Stimulated activated naive CD4-positive, alpha-beta T cell treated with Interleukin-2 at 50 U/mL for 16 hours (primary cell): ENCODE measurements at regions not wholly inside any gene's neighbourhood (a gene's known extent, or its start where the extent isn't known, plus 50 kb on each side); places are given as distances from the start of the nearest gene placed in this dataset.

Source experiments
- DNase-seq: peaks from one replicate; lab custom pipeline; 2025; lab: John Stamatoyannopoulos, UW

DNA sequence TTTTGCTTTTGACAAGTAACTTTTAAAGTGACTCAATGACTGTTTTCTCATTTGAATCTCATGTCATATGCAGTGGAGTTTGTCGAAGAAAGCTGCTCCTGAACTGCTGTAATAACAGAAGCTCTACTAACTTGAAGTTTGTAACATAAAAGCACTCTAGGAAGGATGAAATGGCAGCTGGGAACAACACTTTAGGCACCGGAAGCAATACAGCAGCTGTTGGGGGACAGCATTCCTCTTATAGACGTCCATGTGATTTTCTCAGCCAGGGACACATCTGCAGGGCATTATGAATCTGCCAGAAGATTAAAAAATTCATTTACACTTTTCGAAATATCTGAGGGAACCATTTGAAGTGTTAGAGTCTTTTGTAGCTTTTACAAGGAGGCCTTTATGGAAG is 1035.8 kb downstream of the ADGRL3 start:
- DNase-seq = no peak

DNA sequence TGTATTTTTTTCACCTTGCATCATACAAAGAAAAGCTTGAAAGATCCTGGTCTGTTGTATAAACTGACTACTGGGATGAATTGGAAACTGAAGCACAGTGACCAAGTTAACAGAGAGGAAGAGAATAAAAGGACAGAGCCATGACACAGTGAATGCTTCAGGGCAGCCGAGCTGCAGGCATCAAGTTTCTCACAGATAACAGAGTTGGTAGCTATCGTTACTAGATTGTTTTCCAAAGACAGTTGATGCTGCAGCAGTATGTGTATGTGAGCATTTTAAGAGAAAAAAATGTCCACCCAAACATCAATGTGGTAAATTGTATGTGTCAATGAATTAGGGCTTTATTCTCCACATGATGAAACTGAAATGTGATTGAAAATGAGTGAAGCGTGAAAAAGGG is 1032.7 kb downstream of the ADGRL3 start:
- DNase-seq = no peak

DNA sequence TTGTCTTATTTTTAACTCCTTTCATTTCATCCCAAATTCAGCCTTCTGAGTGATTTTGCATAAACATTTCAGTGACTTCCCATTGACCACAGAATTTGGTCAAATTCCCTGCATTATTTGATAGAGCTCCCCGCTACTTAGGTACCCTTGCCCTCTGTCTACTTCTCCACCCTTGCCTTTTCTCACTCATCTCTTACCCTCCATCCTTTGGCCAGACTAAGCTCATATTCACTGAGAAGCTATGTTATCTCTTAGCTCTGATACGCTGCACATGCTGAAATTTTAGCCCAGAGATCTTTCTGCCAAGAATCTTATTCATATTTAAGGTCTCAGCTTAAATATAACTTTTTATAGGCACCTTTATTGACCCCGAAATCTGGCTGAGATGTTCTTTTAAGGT is 1031.9 kb downstream of the ADGRL3 start:
- no peak for DNase-seq

DNA sequence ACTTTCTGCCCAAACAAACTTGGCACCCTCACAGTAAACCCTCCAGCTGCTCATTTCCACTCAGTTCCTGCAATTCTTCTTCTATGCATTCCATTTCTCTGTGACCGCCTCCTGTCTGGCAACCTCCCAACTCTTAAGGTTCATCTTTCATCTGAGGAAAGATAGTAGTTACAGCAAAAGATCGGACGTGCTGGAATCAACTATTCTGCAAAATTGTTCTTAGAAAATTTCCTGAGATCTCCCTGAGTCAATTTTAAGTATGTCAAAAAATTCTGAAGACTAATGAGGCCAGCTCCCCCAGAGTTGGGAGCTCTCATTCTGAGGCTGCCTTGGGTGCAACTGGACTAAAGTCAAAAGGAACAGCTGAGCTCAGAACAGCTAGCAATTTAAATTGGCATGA is 1026.0 kb downstream of the ADGRL3 start:
- DNase-seq = no peak

DNA sequence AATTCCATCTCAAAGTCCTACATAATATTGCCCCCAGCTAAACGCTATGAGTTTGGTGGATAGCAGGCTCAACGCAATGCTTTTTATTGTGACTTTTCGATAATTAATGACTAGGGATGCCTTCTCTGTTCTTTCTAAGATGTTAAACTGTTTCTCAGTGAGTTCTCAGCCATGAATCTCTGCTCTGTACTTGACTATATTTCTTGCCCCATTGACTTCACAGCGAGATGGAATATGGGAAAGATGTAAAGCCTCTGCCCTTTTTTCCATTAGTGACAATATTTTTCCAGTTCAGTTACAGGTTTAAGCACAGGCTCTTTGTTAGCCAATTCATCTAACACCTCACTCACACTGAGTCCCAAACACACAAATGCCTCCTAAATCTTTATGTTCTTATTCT is 1022.0 kb downstream of the ADGRL3 start:
- no peak for DNase-seq

DNA sequence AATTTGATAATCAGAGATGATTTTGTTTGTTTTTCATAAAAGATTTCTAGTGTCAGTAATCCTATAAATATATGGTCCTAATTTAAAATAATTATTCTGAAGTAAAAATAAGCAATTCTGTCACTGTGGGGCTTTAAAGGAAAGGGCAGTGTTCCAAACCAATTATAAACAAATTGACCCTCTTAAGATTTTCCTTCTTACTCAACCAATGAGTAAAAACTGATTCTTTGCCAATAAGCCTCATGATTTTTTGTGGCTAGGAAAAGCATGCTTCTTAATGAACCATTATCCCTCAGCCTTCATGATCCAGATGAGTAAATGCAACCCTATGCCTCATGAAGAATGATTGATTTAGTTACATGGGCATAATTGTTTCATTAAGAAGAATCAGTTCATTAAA is 1010.4 kb downstream of the ADGRL3 start:
- no peak for DNase-seq

DNA sequence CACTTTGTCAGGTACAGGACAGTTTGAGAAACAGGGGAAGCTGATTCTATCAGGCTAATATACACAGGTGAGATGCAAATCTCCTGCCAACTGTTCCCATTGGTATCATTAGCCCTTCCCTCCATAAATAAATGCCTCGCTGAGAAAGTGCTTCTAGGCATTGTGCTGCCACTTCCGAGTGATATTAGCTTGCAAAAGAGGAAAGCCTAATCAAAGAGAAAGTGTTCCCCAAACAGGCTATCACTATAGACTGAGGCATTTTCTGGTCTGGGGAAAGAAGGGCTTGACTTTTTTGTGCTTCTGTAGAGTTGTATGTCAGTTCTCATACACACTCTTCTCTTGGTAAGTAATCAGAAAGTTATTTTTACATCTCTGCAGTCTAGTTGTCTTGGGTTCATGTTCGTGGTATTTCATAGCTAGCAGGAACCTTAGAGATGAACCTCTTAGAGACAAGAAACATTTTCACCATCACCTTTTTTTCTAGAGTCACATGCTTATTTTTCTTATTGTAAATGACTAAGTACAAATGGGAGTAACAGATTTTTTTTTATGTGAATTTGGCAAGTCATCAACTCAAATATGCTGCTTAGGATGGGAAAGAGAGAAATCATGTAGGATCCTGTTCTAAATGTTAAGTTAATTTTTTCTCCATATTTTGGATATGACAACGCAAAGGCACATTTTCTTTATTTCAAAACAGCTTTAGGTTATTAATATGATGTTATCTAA is 1009.8 kb downstream of the ADGRL3 start:
- DNase-seq = no peak

DNA sequence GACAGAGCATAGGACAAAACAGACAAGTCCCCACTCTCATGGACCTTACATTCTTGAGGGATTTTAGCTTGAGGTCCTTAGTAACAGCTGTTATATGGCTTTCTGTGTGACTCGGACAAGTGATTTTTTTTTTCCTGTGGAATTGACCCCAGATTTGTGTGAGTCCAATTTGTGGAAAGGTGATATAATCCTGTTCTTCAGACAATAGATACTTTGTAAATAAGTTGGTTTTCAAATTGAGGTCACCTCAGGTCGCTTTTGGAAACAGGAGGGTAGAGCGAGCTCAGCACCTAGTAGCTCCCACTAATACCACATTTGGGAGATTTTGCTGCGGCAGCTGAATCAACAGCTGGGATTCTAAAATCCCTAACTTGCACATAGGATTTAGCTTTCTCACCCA is 1008.8 kb downstream of the ADGRL3 start:
- no peak for DNase-seq

DNA sequence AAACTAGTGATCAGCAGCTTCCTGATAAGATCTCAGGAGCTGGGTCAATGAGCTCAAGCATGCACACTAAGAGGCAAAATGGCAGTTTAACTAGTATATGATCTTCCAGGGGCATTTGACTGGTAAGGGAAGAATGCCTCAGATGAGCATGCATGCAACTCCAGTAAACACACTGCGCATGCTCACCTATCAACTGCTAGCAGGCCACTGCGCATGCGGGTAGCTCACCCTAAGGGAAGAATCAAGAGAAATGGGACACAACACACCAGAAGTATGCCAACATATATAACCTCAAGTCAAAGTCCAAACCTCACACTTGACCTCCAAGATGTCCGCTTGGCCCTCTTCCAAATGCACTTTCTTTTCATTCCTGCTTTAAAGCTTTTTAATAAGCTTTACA is 1004.0 kb downstream of the ADGRL3 start:
- no peak for DNase-seq

DNA sequence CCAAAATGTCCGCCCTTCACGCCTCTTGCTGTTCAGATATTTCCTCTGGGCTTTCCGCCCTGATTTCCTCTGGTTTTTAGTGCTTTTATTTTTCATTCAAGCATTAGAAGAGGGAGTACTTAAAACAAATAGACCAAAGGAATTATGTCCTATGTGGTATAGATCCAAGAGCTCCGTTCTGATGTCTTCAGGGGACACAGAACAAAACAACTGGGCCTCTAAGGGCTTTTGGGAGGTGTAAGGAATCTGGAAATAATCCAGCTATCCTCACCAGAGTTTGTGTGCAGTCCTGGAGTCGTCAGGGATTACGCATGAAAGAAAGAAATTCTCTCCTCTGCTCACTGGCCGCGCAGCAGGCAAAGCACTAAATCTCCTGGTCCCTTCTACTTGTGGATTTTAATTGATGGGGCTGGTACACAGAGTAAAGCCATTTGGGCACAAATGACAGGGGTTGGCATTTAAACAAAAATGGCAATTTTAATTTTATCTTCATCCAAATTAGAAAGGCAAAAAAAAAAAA is 999.2 kb downstream of the ADGRL3 start:
- DNase-seq = no peak

DNA sequence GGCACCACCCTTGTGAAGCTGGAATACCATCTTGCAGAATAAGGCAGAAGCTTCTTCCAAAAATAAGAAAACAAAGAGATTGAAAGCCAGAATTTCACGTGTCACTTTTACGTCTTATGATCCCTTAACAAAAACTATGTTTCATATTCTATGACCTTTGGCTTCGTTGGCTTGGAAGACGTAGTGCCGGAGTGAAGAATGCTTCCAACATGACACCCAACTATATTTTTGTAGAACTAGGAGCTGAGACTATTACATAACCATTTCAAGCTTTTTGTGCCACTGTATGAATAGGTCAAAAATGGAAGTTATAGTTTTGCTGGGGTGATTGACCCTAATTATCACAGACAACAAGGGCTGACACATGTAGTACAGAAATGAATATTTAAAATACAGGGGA is 996.2 kb downstream of the ADGRL3 start:
- DNase-seq = no peak

DNA sequence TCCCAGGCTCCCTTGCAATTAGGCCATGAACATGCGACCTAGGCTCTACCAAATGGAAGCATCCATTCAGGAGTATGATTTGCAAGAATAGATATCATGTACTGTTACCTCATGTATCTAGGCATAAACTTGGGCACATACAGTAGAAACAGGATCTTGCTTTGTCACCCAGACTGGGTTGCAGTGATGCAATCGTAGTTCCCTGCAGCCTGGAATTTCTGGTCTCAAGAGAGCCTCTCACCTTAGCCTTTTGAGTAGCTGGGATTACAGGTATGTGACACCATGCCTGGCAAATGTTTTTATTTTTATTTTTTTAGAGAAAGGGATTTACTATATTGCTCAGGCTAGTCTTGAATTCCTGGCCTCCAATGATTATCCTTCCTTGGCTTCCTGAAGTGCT is 994.2 kb downstream of the ADGRL3 start:
- DNase-seq = no peak

DNA sequence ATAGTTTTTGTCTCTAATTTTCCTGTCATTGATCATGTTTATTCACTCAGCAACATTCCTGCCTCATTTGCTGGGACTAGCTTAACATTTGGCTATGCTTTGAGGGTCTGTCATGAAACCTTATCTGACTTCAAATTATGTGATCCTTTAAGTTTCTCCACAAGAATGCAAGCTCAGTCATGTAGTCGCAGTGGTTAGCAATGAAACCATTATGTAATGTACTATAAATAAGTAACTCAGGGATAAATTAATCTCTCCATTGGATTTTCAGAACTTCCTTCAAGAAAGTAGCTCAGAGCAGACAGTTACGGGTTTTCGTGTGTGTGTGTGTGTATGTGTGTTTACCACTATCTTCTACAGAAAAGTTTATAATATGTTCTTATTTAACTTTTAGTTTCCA is 993.6 kb downstream of the ADGRL3 start:
- DNase-seq = no peak

DNA sequence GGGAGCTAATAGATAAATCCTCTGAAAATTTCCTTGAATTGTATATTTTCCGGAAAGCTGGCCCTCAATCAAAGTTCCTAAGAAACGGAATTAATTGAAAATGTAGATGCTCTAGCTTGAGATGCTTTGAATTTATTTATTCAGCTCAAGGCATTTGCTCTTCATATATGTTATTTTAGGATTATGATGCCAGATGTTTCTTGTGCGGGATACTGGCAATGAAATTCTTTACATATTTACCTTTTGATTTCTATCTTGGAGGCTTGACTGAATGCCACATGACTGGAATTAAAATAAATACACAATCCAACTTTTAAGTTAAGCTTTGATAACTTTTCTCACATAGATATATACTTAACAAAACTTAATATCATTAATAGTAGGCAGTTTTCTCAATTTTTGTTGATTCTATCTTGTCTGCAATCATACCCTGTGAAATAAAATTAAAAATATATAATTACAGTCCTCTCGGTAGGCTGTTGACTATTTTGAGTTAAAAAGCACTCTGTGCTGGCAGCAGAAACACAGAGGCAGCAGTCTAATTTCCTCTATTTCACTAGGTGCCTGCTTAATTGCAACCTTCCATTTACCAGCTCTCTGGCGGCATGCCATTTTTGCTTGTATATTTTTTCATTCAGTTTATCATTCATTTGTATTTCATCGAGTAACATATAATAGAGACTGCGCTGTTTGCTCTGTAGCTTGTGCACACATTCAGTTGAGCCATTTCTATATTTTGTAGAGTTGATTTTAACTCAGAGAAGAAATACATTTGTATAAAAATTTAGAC is 991.5 kb downstream of the ADGRL3 start:
- no peak for DNase-seq

DNA sequence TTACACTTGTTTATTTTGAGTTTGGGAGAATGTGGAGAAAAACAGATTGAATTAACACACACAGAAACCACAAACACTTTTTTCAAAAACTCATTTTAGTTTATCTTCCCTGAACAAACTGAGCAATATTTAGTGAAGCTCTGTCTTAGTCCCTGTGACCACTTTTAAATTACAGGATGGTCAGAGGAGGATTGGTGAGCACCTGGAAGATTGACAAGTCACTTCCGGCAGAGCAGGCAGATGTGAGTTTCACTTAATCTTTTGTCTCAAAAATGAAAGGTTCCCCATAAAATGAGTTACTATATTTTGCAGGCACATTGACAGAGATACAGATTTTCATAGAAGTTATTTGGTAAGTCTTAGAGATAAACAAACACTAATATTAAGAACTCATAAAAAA is 970.1 kb downstream of the ADGRL3 start:
- DNase-seq = no peak

DNA sequence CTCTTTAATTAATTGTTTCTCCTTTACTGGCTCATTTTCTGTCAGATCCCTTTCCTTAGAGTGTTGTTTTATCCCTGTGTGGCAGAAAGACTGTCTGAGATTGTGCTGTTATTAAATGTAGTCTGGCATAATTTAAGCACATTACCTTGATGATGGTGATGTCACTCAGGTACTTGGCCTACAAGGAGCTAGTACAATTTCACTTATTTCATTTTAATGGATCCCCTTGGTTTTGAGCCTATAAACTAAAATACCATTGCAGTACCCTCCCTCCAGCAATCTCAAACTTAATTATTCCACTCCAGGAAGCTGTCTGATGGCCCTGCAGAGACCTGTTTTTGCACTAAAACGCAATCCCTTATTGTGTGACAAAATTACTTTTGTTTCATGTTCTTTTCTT is 968.6 kb downstream of the ADGRL3 start:
- DNase-seq = no peak

DNA sequence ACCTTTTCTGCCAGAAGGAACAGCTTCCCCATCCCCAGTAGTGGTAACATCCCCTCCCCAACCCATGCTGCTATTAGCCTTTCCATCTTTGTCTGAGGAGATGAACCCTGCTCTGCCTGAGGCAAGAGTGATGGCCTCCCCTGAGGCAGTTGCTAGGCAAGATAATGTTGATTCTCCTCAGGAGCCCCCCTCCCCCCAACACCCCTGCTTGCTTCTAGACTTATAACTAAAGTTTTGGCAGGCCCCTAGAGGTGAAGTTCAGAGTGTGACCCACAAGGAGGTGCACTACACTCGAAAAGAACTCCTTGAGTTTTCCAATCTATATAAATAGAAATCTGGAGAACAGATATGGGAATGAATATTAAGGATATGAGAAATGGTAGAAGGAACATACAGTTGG is 962.5 kb downstream of the ADGRL3 start:
- DNase-seq = no peak

DNA sequence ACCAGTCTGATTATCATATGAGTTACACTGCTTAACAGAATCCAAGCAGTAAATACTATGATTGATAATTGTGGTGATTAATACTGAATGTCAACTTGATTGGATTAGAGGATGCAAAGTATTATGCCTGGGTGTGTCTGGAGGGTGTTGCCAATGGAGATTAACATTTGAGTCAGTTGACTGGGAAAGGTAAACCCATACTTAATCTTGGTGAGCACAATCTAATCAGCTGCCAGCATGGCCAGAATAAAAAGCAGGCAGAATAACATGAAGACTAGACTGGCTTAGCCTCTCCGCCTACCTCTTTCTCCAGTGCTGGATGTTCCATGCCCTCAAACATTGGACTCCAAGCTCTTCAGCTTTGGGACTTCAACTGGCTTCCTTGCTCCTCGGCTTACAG is 961.3 kb downstream of the ADGRL3 start:
- no peak for DNase-seq

DNA sequence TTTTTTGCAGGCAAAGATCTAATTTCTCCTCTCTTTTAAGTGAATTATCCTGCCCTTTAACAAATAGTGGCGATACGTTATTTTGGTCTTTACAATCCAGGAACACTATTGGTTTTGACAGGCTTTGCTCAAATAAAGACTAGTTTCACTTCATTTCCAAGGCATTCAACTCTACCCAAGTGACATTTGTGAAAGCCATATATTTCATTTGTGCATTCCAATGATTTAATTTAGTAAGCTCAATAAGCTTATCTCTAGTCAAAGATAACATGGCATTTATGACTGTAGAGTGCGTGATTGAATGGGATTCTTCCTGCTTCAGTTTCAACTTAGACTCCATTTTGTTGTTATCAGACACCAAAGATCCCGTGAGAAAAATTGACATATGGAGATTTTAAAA is 959.8 kb downstream of the ADGRL3 start:
- DNase-seq = no peak

DNA sequence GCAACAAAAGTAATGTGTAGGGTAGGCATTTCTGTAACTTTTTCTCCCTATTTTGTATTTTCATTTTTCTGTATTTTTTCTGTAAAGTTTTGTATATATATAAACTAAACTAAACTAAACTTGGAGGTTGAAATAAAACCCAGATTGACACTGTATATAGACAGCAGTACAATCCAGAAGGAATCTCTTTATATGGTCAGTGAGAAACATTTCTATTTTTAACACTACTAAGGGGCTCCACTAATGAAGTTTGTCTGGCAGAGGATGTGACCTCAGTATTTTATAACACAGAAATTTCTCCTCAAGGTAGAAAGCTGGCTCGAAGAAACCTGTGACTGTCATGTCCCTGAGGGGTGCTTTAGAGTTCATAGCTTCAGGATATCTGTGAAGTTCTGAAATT is 959.2 kb downstream of the ADGRL3 start:
- no peak for DNase-seq

DNA sequence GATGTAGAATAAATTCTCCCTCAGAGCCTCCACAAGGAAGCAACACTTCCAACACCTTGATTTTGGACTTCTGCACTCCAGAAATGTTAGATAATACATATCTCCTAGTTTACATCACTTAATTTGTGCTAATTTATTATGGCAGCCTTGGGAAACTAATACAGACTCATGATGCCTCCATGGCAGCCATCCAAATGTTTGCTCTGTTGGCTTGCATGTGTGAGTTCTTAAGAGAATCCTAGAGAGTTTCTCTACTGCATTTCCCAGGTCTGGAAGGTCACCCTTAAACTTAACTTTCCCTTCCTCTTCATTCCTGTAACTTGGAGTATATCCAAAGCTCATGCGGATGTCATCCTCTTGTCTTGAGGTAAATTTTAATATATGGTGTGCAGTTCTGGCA is 956.1 kb downstream of the ADGRL3 start:
- no peak for DNase-seq

DNA sequence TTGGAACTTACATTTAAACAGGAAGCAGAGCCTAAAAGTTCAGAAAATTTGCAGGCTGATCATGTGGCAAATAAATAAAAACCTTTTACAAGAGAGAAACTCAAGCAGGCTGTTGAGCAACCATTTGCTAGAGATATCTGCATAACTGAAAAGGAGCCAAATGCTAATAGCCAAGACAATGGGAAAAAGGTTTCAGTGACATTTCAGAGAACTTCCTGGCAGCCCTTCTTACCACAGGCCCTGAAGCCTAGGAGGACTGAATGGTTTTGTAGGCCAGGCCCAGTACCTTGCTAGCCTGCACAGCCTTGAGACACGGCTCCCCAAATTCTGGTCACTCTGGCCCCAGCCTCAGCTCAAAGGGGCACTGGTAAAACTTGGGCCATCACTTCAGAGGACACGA is 945.1 kb downstream of the ADGRL3 start:
- DNase-seq = no peak

DNA sequence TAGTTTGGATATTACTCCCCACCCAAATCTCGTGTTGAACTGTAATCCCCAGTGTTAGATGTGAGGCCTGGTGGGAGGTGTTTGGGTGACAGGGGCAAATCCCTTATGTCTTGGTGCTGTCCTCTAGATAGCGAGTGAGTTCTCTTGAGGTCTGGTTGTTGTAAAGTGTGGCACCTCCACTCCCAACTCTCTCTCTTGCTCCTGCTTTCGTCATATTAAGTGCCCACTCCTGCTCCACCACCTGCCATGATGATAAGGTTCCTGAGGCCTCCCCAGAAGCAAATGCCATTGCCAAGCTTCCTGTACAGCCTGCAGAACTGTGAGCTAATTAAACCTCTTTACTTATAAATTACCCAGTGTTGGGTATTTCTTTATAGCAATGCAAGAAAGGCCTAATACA is 944.3 kb downstream of the ADGRL3 start:
- no peak for DNase-seq
